Left lung (tissue), 4 donors: ENCODE measurements at regions not wholly inside any gene's neighbourhood (a gene's known extent, or its start where the extent isn't known, plus 50 kb on each side); places are given as distances from the start of the nearest gene placed in this dataset.

ENCODE experiments used
- ATAC-seq: fragments of 200-7000 bp; cut with Tn5 transposase; one replicate; pipeline ENCODE4 v1.9.1; 2020; ENCODE audit warnings: moderate library complexity
- DNase-seq, 4 donors: peaks; one replicate each; pipeline ENCODE4 v3.0.0-alpha.2; 2013 to 2020
- H3K27ac ChIP-seq, 2 donors: fragments of 200-600 bp; sonication (generic) in 1 of 2; one replicate each; pipeline versions ENCODE4 v1.5.0 to v1.8.0; 2020 to 2021
- H3K27me3 ChIP-seq, 2 donors: fragments of 200-600 bp; sonication (generic) in 1 of 2; one replicate each; pipeline versions ENCODE4 v1.5.0 to v1.8.0; 2020 to 2021
- H3K36me3 ChIP-seq, 2 donors: fragments of 200-600 bp; sonication (generic) in 1 of 2; one replicate each; pipeline versions ENCODE4 v1.5.0 to v1.8.0; 2020 to 2021
- H3K4me1 ChIP-seq, 2 donors: fragments of 200-600 bp; one replicate each; pipeline ENCODE4 v1.8.0; 2021
- H3K4me3 ChIP-seq, 2 donors: fragments of 200-600 bp; sonication (generic) in 1 of 2; one replicate each; pipeline versions ENCODE4 v1.5.0 to v1.8.0; 2020 to 2021; ENCODE audit warnings: mild to moderate bottlenecking in 1 of 2
- H3K9me3 ChIP-seq, 2 donors: fragments of 200-600 bp; sonication (generic) in 1 of 2; one replicate each; pipeline versions ENCODE4 v1.5.0 to v1.8.0; 2020 to 2021
- CTCF ChIP-seq, 2 donors: fragments of 200-600 bp; sonication (generic) in 1 of 2; IDR thresholded peaks; one replicate each; pipeline versions ENCODE4 v1.5.0 to v1.8.0; 2021; ENCODE audit warnings: antibody characterized with exemption in 2 of 2
- intact Hi-C, 2 donors: fragments of 100-400 bp; cut with DNase I; formaldehyde crosslinking; loops; one replicate each; pipeline versions ENCODE4 v1.11.2 to v1.14.2; 2022
- donor health status: DM: no; HTN: yes; CAD: no.
- donor health status: DM: no; HTN: no; CAD: no.

DNA sequence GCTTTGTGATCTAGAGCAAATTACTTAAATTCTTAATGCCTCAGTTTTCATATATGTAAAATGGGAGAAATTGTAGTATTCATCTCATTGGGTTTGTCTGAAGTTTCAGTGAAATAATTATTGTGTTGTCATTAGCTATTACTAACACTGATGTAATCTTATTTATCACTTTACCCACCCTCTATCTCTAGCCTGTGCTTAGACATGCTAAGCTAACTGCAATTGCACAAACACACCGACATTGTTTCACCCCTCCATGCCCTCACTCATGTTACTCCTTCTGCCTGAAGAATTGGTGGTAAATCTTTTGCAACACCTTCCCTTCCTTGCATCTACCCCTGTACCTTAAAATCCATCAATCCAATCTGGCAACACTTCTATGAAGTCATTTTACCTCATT, 241.6 kb downstream of the BCAT1 start:
- DNase-seq = no peak
- intact Hi-C loops = no loop called here
- Histone ChIP-seq H3K4me1 (peaks cover 6 to 9% of the 10 kb centered on the region in 2 donors), H3K4me3 (no peak overlapping the region), H3K9me3 (no peaks in the 10 kb centered on the region), H3K36me3 (no peaks in the 10 kb centered on the region), H3K27ac (no peak overlapping the region), H3K27me3 (no peaks in the 10 kb centered on the region)
- no peak for ATAC-seq
- no peak for TF ChIP-seq CTCF (IDR thresholded peaks at IDR 0.05)

GRCh38 chr12:24705741-24706358, 243.1 kb downstream of the BCAT1 start:
- peaks cover 6 to 9% of the 10 kb centered on the region in 2 donors for H3K4me1 ChIP-seq
- TF ChIP-seq CTCF (IDR thresholded peaks at IDR 0.05) = no peak
- ATAC-seq (no peak), DNase-seq (no peak)
- no peak overlapping the region for H3K27ac ChIP-seq
- H3K4me3 ChIP-seq = no peak overlapping the region
- no peaks in the 10 kb centered on the region for H3K27me3 ChIP-seq
- H3K36me3 ChIP-seq = no peaks in the 10 kb centered on the region
- H3K9me3 ChIP-seq = no peaks in the 10 kb centered on the region
- intact Hi-C loops = no loop called here

DNA sequence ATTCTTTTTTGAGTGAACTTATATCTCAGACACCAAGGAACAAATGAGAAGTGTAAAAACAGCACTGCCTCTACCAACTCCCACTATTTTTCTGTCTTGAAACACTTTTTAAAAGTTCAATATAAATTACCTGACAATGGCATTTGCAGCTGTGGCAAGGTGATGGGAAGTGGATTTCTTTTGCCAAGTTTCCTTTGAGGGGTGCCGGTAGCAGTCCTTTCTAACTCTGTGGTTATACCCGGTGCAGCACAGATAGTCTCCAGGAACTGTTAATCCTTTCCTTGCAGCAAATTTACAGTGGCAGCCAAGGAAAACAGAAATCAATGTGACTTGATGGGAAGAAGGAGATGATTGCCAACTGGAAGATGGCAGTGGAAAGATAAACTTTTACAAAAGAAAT, 243.7 kb downstream of the BCAT1 start:
- TF ChIP-seq CTCF (IDR thresholded peaks at IDR 0.05) = no peak
- ATAC-seq = no peak
- intact Hi-C loops = no loop called here
- no peaks in the 10 kb centered on the region for H3K9me3 ChIP-seq
- H3K27ac ChIP-seq = no peak overlapping the region
- DNase-seq = no peak
- no peaks in the 10 kb centered on the region for H3K36me3 ChIP-seq
- H3K27me3 ChIP-seq = no peaks in the 10 kb centered on the region
- peaks cover 6 to 9% of the 10 kb centered on the region in 2 donors for H3K4me1 ChIP-seq
- no peak overlapping the region for H3K4me3 ChIP-seq

DNA sequence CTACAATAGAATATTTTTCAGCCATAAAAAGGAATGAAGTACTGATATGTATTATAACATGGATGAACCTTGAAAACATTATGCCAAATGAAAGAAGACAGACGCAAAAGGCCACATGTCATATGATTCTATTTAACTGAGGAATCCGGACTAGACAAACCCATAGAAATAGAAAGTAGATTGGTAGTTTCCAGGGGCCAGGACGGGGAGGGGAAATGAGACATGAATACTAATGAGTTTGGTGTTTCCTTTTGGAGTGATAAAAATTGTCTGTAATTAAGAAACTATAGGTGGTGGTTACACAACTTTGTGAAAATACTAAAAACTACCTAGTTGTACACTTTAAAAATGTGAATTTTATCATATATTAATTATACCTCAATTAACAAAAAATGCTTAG, 247.6 kb downstream of the BCAT1 start:
- ATAC-seq = no peak

GRCh38 chr12:24698972-24699371, 249.9 kb downstream of the BCAT1 start:
- ATAC-seq (peak; percentile 67), DNase-seq (no peak)
- Histone ChIP-seq H3K36me3 (no peaks in the 10 kb centered on the region), H3K4me3 (no peak overlapping the region), H3K27me3 (no peaks in the 10 kb centered on the region), H3K27ac (peak overlapping the region in 1 of 2 donors; percentile 58), H3K4me1 (peaks cover 0 to 13% of the 10 kb centered on the region in 2 donors), H3K9me3 (no peaks in the 10 kb centered on the region)
- intact Hi-C loops = no loop called here
- no peak for TF ChIP-seq CTCF (IDR thresholded peaks at IDR 0.05)

More for the DNA sequence above, 247.6 kb downstream of the BCAT1 start:
- Histone ChIP-seq H3K27me3 (no peaks in the 10 kb centered on the region), H3K9me3 (no peaks in the 10 kb centered on the region), H3K4me3 (no peak overlapping the region), H3K27ac (no peak overlapping the region), H3K36me3 (no peaks in the 10 kb centered on the region), H3K4me1 (peaks cover 6 to 22% of the 10 kb centered on the region in 2 donors)
- DNase-seq = no peak
- no peak for TF ChIP-seq CTCF (IDR thresholded peaks at IDR 0.05)
- intact Hi-C loops = no loop called here
